GM21576 (cell line): ENCODE measurements at regions not wholly inside any gene's neighbourhood (a gene's known extent, or its start where the extent isn't known, plus 50 kb on each side); places are given as distances from the start of the nearest gene placed in this dataset.
A peak's percentile ranks its signal among the peaks of the same experiment; 100 is the strongest.

ENCODE experiments used
- ATAC-seq: cut with Tn5 transposase; IDR thresholded peaks from one replicate; pipeline ENCODE4 v1.9.1; 2021; ENCODE audit warnings: mild to moderate bottlenecking, moderate library complexity; ENCODE audit not compliant: unreplicated experiment

GRCh38 chr10:111968647-111969046, 214.9 kb downstream of the GPAM start:
- ATAC-seq = no peak

DNA sequence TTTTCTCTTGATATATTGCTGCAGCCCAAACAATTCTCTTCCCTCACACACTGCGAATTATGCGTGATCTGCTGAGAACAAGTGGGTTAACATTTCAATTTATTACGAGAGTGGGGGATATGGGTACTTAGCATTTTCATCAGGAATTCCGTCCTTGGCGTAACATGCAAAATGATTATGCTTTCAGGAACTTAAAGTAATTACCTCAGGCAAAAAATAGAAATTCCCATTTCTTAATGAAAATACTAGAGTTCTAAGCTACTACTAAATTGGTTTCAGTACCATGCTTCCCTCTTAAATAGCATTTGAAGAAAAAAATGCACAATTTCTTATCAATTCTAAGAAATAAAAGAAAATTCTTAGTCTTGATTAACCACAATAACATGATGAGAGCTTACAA, 213.5 kb downstream of the GPAM start:
- ATAC-seq = no peak

DNA sequence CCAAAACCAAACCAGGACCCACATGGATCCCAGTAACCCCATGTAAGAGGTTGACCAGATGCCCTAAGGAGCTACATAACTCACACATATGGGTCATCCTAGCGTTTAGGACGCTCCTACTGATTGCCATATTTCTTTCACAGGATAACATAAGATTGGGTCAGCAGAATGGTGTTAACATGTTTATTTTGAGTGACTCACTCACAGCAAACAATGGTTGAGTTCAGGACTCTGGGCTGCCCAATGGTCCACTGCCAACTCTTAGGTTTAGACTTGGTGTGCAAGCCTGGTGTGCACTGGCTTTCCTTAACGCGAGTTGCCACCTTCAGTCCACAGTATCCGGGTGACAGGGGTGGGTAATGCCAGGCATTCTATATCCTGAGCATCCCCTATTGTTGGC, 211.5 kb downstream of the GPAM start:
- no peak for ATAC-seq

GRCh38 chr10:111973306-111973705, 210.3 kb downstream of the GPAM start:
- ATAC-seq = no peak

GRCh38 chr10:111973826-111974225, 209.7 kb downstream of the GPAM start:
- ATAC-seq = no peak

DNA sequence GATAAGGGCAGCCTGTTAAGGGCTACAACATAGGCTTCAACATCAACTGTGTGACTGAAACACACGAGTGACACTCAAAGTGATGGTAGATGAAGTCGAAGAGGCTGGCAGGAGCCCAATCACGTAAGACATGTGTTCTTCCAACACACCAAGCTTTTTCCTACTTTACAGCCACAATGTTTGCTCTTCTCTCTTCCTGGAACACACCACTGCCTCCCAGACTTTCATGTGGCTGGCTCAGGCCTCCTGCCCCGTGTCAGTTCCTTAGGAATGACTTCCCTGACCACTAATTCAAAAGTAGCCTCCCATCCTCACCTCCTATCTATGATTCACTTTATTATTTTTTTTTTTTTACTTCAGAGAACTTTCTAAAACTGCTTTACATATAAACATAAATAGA, 209.2 kb downstream of the GPAM start:
- no peak for ATAC-seq

- ATAC-seq = no peak
These were observed 207.0 kb downstream of the GPAM start for GRCh38 chr10:111976557-111976956.

DNA sequence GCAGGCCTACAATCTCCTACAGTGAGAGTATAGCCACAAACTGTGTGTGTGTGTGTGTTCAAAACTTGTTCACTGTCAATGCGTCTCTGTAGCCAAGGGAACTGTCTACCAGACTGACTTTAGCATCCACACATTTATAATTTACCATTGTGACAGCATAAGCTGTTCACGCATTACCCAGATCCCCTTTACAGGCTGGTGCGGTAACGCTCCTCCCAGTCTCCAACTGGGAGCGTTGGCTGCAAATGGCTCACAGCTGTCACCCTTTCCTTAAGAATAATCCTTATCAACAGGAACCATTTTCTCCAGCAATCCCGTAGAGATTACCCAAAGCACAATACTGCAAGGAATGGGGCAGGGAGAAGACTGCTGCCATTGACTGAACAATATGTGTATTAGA, 199.5 kb downstream of the GPAM start:
- ATAC-seq = no peak

- ATAC-seq = no peak
These were observed 197.5 kb downstream of the GPAM start for GRCh38 chr10:111986079-111986478.

DNA sequence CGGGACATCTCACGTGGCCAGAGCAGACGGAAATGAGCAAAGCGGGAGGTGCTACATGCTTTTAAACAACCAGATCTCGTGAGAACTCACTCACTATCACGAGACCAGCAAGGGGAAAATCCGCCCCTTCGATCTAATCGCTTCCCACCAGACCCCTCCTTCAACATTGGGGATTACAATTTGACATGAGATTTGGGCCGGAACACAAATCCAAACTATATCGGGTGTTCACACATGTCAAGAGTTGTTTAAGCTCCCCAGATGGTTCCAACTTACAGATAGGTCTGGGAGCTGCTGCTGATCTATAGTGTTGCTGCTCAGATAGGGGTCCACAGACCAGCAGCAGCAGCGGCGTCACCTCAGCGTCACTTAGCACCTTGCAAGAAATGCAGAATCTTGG, 194.9 kb downstream of the GPAM start:
- no peak for ATAC-seq

- no peak for ATAC-seq
These were observed 194.2 kb downstream of the GPAM start for GRCh38 chr10:111989136-111989911.

DNA sequence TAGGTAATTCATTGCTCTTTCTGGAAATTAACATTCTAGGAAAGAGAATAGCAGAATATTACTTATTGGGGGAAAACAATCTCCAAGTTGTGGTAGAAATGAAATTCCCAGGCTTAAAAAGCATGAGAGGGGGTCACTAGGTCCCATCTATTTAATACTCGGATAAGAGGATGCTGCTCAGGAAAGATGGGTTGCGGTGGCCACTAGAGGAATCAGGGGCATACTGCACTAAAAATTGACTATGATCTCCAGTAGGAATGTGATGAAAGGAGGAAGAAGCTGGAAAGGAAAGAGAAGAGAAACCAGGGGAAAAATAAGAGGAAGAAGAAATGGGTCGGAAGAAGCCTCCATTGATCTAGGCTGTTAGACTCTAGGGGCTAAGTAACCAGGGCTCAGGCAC, 192.8 kb downstream of the GPAM start:
- no peak for ATAC-seq

DNA sequence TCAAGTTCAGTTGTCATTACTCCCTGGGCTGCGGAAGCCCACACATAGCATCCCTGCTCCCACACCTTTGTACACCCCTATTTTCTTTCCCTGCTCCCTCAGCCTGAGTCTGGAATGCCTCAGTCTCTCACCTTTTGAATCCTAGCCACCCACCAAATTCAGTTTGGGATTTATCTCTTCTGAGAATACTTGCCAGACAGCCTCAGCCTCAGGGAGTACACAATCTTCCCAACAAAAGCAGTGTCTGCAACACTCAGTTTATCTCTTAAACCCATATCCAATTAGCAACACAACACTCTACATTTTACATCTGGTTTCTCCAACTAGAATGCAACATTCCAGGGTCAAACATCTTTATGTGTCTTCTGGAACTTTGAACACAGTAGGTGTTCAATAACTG, 190.2 kb downstream of the GPAM start:
- ATAC-seq = no peak

GRCh38 chr10:111993872-111994426, 189.6 kb downstream of the GPAM start:
- ATAC-seq = no peak

DNA sequence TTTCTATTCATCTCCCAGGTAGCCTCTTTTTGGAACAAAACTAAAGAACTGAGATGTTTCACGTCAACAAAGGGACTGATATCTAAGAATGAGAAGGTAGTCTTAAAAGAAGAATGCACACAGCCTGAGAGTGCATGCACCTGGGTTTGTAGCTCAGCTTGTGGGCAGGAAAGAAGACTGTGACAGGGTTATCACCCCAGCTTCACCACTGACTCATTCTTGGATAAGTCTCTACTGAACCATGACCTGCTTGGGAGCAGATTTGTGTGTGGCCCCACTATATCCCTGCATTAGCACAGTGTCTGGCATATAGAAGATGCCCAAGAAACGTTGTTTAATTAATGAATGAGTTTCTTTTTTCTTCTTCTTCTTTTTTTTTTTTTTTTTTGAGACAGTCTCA, 187.5 kb downstream of the GPAM start:
- peak; percentile 99 for ATAC-seq

DNA sequence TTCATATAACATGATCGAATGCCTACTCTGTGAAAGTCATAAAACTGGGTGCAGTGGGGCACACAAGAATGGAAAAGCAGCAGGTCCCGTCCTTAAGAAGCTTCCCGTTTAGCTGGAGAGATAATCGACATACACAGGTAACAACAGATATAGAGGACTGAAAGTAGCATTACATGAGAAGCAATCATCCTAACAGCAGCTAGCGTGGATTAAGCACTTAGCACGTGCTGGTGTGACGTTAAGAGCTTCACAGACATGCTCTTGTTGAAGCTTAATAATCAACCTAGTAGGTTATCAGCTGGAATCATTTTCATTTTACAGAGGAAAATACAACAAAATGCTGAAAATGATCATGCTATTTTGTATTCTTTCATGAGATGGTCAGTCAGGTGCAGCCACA, 184.8 kb downstream of the GPAM start:
- ATAC-seq = no peak

- ATAC-seq = no peak
These were observed 184.2 kb downstream of the GPAM start for GRCh38 chr10:111999205-111999914.

DNA sequence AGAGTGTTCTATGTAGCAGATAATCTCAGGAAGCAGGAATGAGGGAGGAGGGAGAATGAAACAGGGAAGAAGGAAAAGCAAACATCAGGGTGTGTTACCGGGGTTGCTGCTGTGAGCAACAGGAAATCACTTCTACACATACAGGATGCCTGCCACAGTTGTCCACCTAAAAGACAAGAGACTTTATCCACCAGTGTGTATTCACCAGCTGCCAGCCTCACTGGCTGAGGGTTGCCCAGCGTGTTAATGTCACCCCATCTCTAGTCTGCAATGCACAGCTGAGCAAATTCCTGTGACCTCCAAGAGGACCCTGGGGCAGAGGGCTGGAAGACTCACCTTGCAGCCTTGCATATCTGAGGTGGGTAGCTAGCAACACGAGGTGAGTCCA, 183.7 kb downstream of the GPAM start:
- no peak for ATAC-seq

DNA sequence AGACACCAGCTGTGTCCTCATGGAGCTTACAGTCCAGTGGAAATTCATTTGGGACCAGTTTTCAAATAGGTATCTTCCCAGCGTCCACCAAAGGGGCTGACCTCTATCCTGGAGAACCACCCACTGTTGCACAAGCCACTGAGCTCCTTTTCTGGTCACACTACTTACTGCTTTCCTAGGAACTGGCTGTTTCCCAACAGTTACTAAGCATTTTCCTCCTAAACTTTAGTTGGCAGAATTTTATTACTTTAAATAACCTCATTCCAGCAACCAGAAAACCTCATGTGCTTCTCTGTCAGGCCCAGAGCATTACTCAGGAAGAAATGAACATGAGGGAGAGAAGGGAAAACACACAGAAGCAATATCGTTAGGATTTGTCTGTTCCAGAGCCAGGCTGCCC, 183.1 kb downstream of the GPAM start:
- no peak for ATAC-seq

GRCh38 chr10:112002206-112002605, 181.4 kb downstream of the GPAM start:
- no peak for ATAC-seq

- ATAC-seq = no peak
These were observed 179.5 kb downstream of the GPAM start for GRCh38 chr10:112004075-112004474.

GRCh38 chr10:112005044-112005443, 178.5 kb downstream of the GPAM start:
- no peak for ATAC-seq
